ENCODE measurements at regions not wholly inside any gene's neighbourhood (a gene's known extent, or its start where the extent isn't known, plus 50 kb on each side); places are given as distances from the start of the nearest gene placed in this dataset.

- no peaks in the 10 kb centered on the region for H3K9me3 ChIP-seq
- H3K4me3 ChIP-seq: no peak overlapping the region
- no peak for TF ChIP-seq POLR2A (IDR thresholded peaks at IDR 0.05)
- TF ChIP-seq, protein P1, sequence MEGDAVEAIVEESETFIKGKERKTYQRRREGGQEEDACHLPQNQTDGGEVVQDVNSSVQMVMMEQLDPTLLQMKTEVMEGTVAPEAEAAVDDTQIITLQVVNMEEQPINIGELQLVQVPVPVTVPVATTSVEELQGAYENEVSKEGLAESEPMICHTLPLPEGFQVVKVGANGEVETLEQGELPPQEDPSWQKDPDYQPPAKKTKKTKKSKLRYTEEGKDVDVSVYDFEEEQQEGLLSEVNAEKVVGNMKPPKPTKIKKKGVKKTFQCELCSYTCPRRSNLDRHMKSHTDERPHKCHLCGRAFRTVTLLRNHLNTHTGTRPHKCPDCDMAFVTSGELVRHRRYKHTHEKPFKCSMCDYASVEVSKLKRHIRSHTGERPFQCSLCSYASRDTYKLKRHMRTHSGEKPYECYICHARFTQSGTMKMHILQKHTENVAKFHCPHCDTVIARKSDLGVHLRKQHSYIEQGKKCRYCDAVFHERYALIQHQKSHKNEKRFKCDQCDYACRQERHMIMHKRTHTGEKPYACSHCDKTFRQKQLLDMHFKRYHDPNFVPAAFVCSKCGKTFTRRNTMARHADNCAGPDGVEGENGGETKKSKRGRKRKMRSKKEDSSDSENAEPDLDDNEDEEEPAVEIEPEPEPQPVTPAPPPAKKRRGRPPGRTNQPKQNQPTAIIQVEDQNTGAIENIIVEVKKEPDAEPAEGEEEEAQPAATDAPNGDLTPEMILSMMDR (IDR thresholded peaks at IDR 0.05 in 4 of 5, conservative IDR thresholded peaks at IDR 0.05 in 1 of 5): no peak
- H3K27me3 ChIP-seq: no peaks in the 10 kb centered on the region
- DNase-seq (no peak), ATAC-seq (no peak)
- intact Hi-C loops (cut with DNase I; ENCODE audit: low total_unique reads) (no loop called here), in situ Hi-C loops (cut with MboI; ENCODE audit: low sequenced_read_pairs in 4 of 4) (no loop called here)
- H3K36me3 ChIP-seq: no peaks in the 10 kb centered on the region
- H3K27ac ChIP-seq: no peak overlapping the region
- no peaks in the 10 kb centered on the region for H3K4me1 ChIP-seq
Measured at GRCh38 chr4:96675416-96675815, 835.5 kb downstream of the PDHA2 start.

DNA sequence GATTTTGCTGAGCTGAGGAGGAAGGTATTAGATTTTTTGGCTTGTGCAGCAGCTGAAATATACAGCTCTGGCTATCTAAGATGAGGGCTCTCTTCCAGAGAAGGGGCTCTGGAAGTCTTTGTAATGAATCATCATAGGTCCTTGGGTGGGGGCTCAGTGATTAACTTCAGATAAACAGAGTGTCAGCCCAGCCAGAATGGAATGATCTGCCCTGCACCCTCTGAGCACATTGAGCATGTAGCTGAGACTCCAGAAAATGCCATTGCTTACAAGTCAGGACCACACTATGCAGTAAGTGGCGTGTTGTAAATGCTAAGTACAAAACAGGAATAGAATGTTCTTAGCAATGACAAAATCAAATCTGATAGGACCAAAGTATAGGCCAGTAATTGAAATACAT lies 836.0 kb downstream of the PDHA2 start:
- in situ Hi-C loops (cut with MboI; ENCODE audit: low sequenced_read_pairs in 4 of 4) (no loop called here), intact Hi-C loops (cut with DNase I; ENCODE audit: low total_unique reads) (no loop called here)
- TF ChIP-seq, protein P1 (IDR thresholded peaks at IDR 0.05 in 4 of 5, conservative IDR thresholded peaks at IDR 0.05 in 1 of 5): no peak
- no peak for TF ChIP-seq POLR2A (IDR thresholded peaks at IDR 0.05)
- DNase-seq: no peak
- Histone ChIP-seq H3K4me3 (no peak overlapping the region), H3K27me3 (no peaks in the 10 kb centered on the region), H3K4me1 (no peaks in the 10 kb centered on the region), H3K36me3 (no peaks in the 10 kb centered on the region), H3K9me3 (no peaks in the 10 kb centered on the region), H3K27ac (no peak overlapping the region)
- ATAC-seq: no peak

GRCh38 chr4:96676754-96677435 lies 837.0 kb downstream of the PDHA2 start:
- Histone ChIP-seq H3K9me3 (no peaks in the 10 kb centered on the region), H3K36me3 (no peaks in the 10 kb centered on the region), H3K4me3 (no peak overlapping the region), H3K27ac (no peak overlapping the region), H3K4me1 (no peaks in the 10 kb centered on the region), H3K27me3 (no peaks in the 10 kb centered on the region)
- intact Hi-C loops (cut with DNase I; ENCODE audit: low total_unique reads) (no loop called here), in situ Hi-C loops (cut with MboI; ENCODE audit: low sequenced_read_pairs in 4 of 4) (no loop called here)
- DNase-seq: no peak
- no peak for ATAC-seq
- TF ChIP-seq, protein P1 (IDR thresholded peaks at IDR 0.05 in 4 of 5, conservative IDR thresholded peaks at IDR 0.05 in 1 of 5): no peak
- TF ChIP-seq POLR2A (IDR thresholded peaks at IDR 0.05): no peak

GRCh38 chr4:96677499-96677898 lies 837.6 kb downstream of the PDHA2 start:
- no peaks in the 10 kb centered on the region for H3K27me3 ChIP-seq
- H3K9me3 ChIP-seq: no peaks in the 10 kb centered on the region
- no peaks in the 10 kb centered on the region for H3K4me1 ChIP-seq
- intact Hi-C loops (cut with DNase I; ENCODE audit: low total_unique reads): no loop called here
- H3K36me3 ChIP-seq: no peaks in the 10 kb centered on the region
- H3K27ac ChIP-seq: no peak overlapping the region
- in situ Hi-C loops (cut with MboI; ENCODE audit: low sequenced_read_pairs in 4 of 4): no loop called here
- DNase-seq: no peak
- ATAC-seq: no peak
- no peak overlapping the region for H3K4me3 ChIP-seq
- TF ChIP-seq POLR2A (IDR thresholded peaks at IDR 0.05): no peak
- TF ChIP-seq, protein P1 (IDR thresholded peaks at IDR 0.05 in 4 of 5, conservative IDR thresholded peaks at IDR 0.05 in 1 of 5): no peak

GRCh38 chr4:96681218-96681617 lies 841.3 kb downstream of the PDHA2 start:
- Histone ChIP-seq H3K27me3 (no peaks in the 10 kb centered on the region), H3K27ac (no peak overlapping the region), H3K9me3 (no peaks in the 10 kb centered on the region), H3K4me3 (no peak overlapping the region), H3K36me3 (no peaks in the 10 kb centered on the region), H3K4me1 (no peaks in the 10 kb centered on the region)
- TF ChIP-seq, protein P1 (IDR thresholded peaks at IDR 0.05 in 4 of 5, conservative IDR thresholded peaks at IDR 0.05 in 1 of 5): no peak
- TF ChIP-seq POLR2A (IDR thresholded peaks at IDR 0.05): no peak
- DNase-seq: no peak
- intact Hi-C loops (cut with DNase I; ENCODE audit: low total_unique reads) (no loop called here), in situ Hi-C loops (cut with MboI; ENCODE audit: low sequenced_read_pairs in 4 of 4) (no loop called here)
- ATAC-seq: no peak
